DND-41 (cell line): ENCODE measurements at regions not wholly inside any gene's neighbourhood (a gene's known extent, or its start where the extent isn't known, plus 50 kb on each side); places are given as distances from the start of the nearest gene placed in this dataset.
"Not testable (repeated sequence)": the region's sequence is repeated elsewhere in the genome, so short reads cannot be mapped to it uniquely, and the experiment has no call there.

Source experiments
- ATAC-seq: fragments of 200-7000 bp; cut with Tn5 transposase; 3 replicates; pipeline ENCODE4 v1.9.1; 2021; ENCODE audit warnings: low read depth; ENCODE audit not compliant: insufficient read depth
- DNase-seq: peaks from one replicate; pipeline ENCODE4 v3.0.0-alpha.2; 2020
- H2AFZ ChIP-seq: 2 replicates; pipeline ENCODE4 v1.6.0; 2012; ENCODE audit warnings: low read depth, low read length
- H3K27ac ChIP-seq: 2 replicates; pipeline ENCODE4 v1.5.1; 2012; ENCODE audit warnings: low read length, inconsistent platforms
- H3K27me3 ChIP-seq: fragments of 200-600 bp; sonication (generic); 2 replicates; pipeline ENCODE4 v1.6.0; 2012; ENCODE audit warnings: low read length, mild to moderate bottlenecking, inconsistent platforms; ENCODE audit not compliant: insufficient read depth, poor library complexity
- H3K36me3 ChIP-seq: 2 replicates; pipeline ENCODE4 v1.5.1; 2012; ENCODE audit warnings: low read length, inconsistent platforms; ENCODE audit not compliant: insufficient read depth
- H3K4me1 ChIP-seq: 2 replicates; pipeline ENCODE4 v1.5.1; 2012; ENCODE audit warnings: mild to moderate bottlenecking, low read length; ENCODE audit not compliant: insufficient read depth
- H3K4me2 ChIP-seq: 2 replicates; pipeline ENCODE4 v1.6.0; 2012; ENCODE audit warnings: mild to moderate bottlenecking, moderate library complexity, low read length, inconsistent platforms; ENCODE audit not compliant: insufficient read depth
- H3K4me3 ChIP-seq, 2 experiments: fragments of 200-600 bp in 1 of 2; shearing (Covaris generic) in 1 of 2; 2 replicates each; pipeline ENCODE4 v1.5.1; 2012 to 2016; ENCODE audit warnings: inconsistent platforms in 2 of 2, low read length in 2 of 2, mild to moderate bottlenecking in 2 of 2, low read depth in 1 of 2, moderate library complexity in 1 of 2
- H3K79me2 ChIP-seq: 2 replicates; pipeline ENCODE4 v1.6.0; 2012; ENCODE audit warnings: low read length, inconsistent platforms; ENCODE audit not compliant: insufficient read depth
- H3K9ac ChIP-seq: 2 replicates; pipeline ENCODE4 v1.6.0; 2012; ENCODE audit warnings: low read depth, mild to moderate bottlenecking, inconsistent platforms, low read length, moderate library complexity
- H3K9me3 ChIP-seq: 2 replicates; pipeline ENCODE4 v1.5.1; 2012; ENCODE audit warnings: low read length, moderate library complexity, mild to moderate bottlenecking, inconsistent platforms; ENCODE audit not compliant: insufficient read depth, severe bottlenecking
- H4K20me1 ChIP-seq: 2 replicates; pipeline ENCODE4 v1.6.0; 2012; ENCODE audit warnings: low read length; ENCODE audit not compliant: insufficient read depth
- CTCF ChIP-seq: IDR thresholded peaks from 2 replicates; pipeline ENCODE4 v1.5.1; 2012; ENCODE audit warnings: borderline replicate concordance, low read length, moderate library complexity, mild to moderate bottlenecking; ENCODE audit not compliant: poor library complexity, severe bottlenecking; ENCODE audit errors: extremely low read depth
- EZH2 ChIP-seq: IDR thresholded peaks from 3 replicates; pipeline ENCODE4 v1.6.1; 2012; ENCODE audit warnings: borderline replicate concordance, low read depth, mild to moderate bottlenecking, moderate library complexity, low read length, inconsistent platforms; ENCODE audit not compliant: severe bottlenecking

- H3K4me3 ChIP-seq: no peak overlapping the region
- H3K36me3 ChIP-seq: no peaks in the 10 kb centered on the region
- no peak overlapping the region for H2AFZ ChIP-seq
- H3K4me1 ChIP-seq: no peaks in the 10 kb centered on the region
- H4K20me1 ChIP-seq: no peaks in the 10 kb centered on the region
- TF ChIP-seq EZH2 (no peak), CTCF (no peak)
- no peaks in the 10 kb centered on the region for H3K9me3 ChIP-seq
- H3K79me2 ChIP-seq: no peaks in the 10 kb centered on the region
- no peak overlapping the region for H3K9ac ChIP-seq
- no peak for ATAC-seq
- H3K27ac ChIP-seq: no peak overlapping the region
- DNase-seq: no peak
- no peaks in the 10 kb centered on the region for H3K27me3 ChIP-seq
- no peak overlapping the region for H3K4me2 ChIP-seq
Observed at GRCh38 chr13:59043016-59043415, 1120.7 kb downstream of the DIAPH3 start.

GRCh38 chr13:59047546-59047945 lies 1116.2 kb downstream of the DIAPH3 start:
- no peaks in the 10 kb centered on the region for H3K36me3 ChIP-seq
- TF ChIP-seq EZH2: no peak
- TF ChIP-seq CTCF: no peak

DNA sequence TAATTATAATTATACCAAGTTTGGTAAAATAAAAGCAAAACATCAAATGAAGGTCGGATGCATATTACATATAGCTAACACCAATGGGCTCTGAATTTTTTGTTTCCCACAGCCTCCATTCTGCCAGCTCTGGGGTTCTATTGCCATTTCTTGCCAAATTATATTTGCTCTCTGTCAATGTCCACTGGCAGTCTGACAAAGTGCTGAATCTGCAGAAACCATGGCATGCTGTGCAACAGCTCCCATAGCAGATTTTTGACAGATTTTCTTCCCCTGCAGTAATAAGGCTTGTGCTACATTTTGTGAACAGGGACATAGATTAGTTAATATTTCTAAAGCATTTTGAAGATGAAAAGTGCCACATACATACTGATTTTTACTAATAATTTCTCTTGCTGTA lies 1102.1 kb downstream of the DIAPH3 start:
- no peak overlapping the region for H3K27ac ChIP-seq
- H3K9ac ChIP-seq: no peak overlapping the region
- no peak overlapping the region for H3K4me2 ChIP-seq
- H4K20me1 ChIP-seq: no peaks in the 10 kb centered on the region
- no peak for ATAC-seq
- no peaks in the 10 kb centered on the region for H3K9me3 ChIP-seq
- no peaks in the 10 kb centered on the region for H3K79me2 ChIP-seq
- H3K36me3 ChIP-seq: no peaks in the 10 kb centered on the region
- H2AFZ ChIP-seq: no peak overlapping the region
- no peaks in the 10 kb centered on the region for H3K27me3 ChIP-seq
- TF ChIP-seq CTCF (no peak), EZH2 (no peak)
- DNase-seq: no peak
- H3K4me3 ChIP-seq: no peak overlapping the region
- no peaks in the 10 kb centered on the region for H3K4me1 ChIP-seq

More at GRCh38 chr13:59047546-59047945, 1116.2 kb downstream of the DIAPH3 start:
- no peak overlapping the region for H3K27ac ChIP-seq
- no peaks in the 10 kb centered on the region for H3K9me3 ChIP-seq
- no peak for ATAC-seq
- H2AFZ ChIP-seq: no peak overlapping the region
- H3K4me3 ChIP-seq: no peak overlapping the region
- H3K27me3 ChIP-seq: no peaks in the 10 kb centered on the region
- H4K20me1 ChIP-seq: no peaks in the 10 kb centered on the region
- H3K79me2 ChIP-seq: no peaks in the 10 kb centered on the region
- H3K9ac ChIP-seq: no peak overlapping the region
- no peak overlapping the region for H3K4me2 ChIP-seq
- no peak for DNase-seq
- H3K4me1 ChIP-seq: no peaks in the 10 kb centered on the region

DNA sequence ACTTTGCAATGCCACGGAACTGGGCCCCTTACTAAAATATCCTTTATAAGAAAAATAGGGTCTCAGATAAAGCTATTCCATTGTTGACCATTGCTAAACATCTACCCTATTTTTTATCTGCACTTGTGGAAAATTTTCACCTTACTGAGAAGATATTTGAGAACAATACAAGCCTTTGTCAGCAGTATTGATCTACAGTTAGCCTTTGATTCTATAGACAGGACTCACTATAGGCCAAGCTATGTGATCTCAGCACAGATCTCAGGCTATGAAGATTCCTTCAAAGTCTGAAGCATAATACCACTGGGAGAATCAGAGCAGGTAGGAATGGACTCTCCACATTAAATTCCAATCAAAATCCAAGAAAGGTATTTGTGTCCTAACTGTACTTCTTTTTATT lies 1099.7 kb downstream of the DIAPH3 start:
- no peak for ATAC-seq

GRCh38 chr13:59076386-59076785 lies 1087.3 kb downstream of the DIAPH3 start:
- not testable (repeated sequence) for H3K36me3 ChIP-seq, H3K4me3 ChIP-seq, H3K79me2 ChIP-seq, H2AFZ ChIP-seq, ATAC-seq, H3K4me1 ChIP-seq, H3K4me2 ChIP-seq, H3K9me3 ChIP-seq, H4K20me1 ChIP-seq, DNase-seq, H3K27me3 ChIP-seq, H3K9ac ChIP-seq, H3K27ac ChIP-seq

More for the DNA sequence above, 1099.7 kb downstream of the DIAPH3 start:
- Histone ChIP-seq H3K36me3 (no peaks in the 10 kb centered on the region), H3K27ac (no peak overlapping the region), H3K27me3 (no peaks in the 10 kb centered on the region), H4K20me1 (no peaks in the 10 kb centered on the region), H3K4me1 (no peaks in the 10 kb centered on the region), H3K79me2 (no peaks in the 10 kb centered on the region), H3K4me3 (no peak overlapping the region), H3K9ac (no peak overlapping the region), H3K9me3 (no peaks in the 10 kb centered on the region), H3K4me2 (no peak overlapping the region), H2AFZ (no peak overlapping the region)
- no peak for TF ChIP-seq CTCF
- TF ChIP-seq EZH2: no peak
- DNase-seq: no peak
